ENCODE measurements at regions not wholly inside any gene's neighbourhood (a gene's known extent, or its start where the extent isn't known, plus 50 kb on each side); places are given as distances from the start of the nearest gene placed in this dataset.

GRCh38 chr5:102554082-102554481 lies 55.3 kb upstream of the SLCO6A1 start:
- no peak for DNase-seq (ENCODE audit: low spot score)
- H3K27ac ChIP-seq = no peak overlapping the region
- CTCF ChIA-PET = no interaction called here
- TF ChIP-seq, protein P1, sequence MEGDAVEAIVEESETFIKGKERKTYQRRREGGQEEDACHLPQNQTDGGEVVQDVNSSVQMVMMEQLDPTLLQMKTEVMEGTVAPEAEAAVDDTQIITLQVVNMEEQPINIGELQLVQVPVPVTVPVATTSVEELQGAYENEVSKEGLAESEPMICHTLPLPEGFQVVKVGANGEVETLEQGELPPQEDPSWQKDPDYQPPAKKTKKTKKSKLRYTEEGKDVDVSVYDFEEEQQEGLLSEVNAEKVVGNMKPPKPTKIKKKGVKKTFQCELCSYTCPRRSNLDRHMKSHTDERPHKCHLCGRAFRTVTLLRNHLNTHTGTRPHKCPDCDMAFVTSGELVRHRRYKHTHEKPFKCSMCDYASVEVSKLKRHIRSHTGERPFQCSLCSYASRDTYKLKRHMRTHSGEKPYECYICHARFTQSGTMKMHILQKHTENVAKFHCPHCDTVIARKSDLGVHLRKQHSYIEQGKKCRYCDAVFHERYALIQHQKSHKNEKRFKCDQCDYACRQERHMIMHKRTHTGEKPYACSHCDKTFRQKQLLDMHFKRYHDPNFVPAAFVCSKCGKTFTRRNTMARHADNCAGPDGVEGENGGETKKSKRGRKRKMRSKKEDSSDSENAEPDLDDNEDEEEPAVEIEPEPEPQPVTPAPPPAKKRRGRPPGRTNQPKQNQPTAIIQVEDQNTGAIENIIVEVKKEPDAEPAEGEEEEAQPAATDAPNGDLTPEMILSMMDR (conservative IDR thresholded peaks at IDR 0.05; ENCODE audit: low read depth) = no peak
- POLR2A ChIA-PET (ENCODE audit: low non-redundant PET) = no interaction called here

DNA sequence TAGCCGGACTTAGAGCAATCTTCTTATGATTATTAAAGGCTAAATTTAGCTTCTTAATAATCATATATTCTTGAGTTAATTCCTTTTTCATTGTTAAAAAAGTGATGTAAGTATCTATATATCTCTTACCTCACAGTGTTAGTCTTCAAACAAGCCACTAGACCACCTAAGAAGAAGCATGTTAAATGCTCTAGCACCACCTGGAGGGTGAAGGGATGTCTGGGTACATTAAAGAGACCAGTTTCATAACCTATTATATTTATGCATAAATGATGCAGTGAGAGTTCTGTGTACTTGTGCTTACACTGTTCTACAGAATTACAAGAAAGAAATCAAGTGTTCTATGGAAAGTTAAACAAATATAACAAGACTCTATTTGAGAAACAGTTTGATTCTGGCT lies 55.9 kb upstream of the SLCO6A1 start:
- TF ChIP-seq, protein P1 (conservative IDR thresholded peaks at IDR 0.05; ENCODE audit: low read depth) = no peak
- ChIA-PET CTCF (no interaction called here), POLR2A (ENCODE audit: low non-redundant PET) (no interaction called here)
- no peak overlapping the region for H3K27ac ChIP-seq
- DNase-seq (ENCODE audit: low spot score) = peak; percentile 9

DNA sequence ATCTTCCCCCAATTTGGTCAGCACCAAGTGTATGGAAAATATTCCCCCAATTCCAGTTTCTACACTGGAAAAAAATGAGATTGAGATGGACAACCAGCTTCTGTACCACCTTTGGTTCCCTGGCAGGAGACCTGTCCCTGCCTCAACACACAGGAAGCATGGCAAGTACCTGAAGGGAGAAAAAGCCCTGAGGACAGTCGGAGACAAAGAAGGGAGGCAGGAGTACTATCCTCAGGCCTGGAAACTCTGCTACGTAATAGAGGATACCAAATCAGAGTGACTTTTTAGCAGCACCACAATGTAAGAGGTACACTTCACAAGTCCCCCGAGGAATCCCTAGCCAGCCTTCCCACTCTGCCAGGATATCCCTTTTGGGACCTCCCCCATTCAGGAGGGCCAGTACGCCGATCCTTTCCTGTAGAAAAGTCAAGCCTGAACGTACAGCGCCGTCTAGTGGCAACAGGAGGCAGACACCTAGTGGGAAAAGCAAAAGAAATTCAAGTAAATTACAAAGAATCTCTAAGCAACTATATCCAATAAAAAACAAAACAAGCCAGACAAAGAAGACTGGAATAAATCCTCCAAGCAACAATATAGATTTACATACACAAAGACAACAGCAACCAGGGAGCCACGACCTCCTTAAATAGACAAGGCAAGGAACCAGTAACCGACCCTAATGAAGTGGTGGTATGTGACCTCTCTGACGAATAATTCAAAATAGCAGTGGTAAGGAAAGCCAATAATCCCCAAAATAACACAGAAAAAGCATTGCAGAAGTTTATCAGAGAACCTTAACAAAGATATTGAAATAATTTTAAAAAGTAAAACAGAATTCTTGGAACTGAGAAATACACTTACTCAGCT lies 63.3 kb upstream of the SLCO6A1 start:
- ChIA-PET CTCF (interaction anchor here (0.6 to 0.8 kb wide), 5 partner anchors 57 to 514 kb away, joined by 3 to 9 read pairs (median 3); no protein-coding TSS in a partner anchor), POLR2A (ENCODE audit: low non-redundant PET) (no interaction called here)
- TF ChIP-seq, protein P1 (conservative IDR thresholded peaks at IDR 0.05; ENCODE audit: low read depth) = peak; percentile 79
- H3K27ac ChIP-seq = no peak overlapping the region
- no peak for DNase-seq (ENCODE audit: low spot score)

DNA sequence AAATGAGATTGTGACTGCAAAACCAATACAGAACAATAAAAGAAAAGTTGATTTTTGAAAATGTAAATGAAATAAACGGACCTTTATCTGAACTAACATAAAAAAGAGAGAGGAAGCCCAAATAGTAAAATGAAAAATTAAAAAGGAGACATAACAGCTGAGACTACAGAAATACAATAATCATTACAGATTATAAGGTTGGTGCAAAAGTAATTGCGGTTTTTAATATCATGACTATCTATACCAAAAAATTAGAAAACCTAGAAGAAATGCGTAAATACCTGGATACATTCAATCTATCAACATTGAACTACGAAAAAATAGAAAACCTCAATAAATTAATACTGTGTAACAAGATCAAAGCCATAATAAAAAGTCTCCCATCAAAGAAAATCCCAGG lies 71.9 kb upstream of the SLCO6A1 start:
- TF ChIP-seq, protein P1 (conservative IDR thresholded peaks at IDR 0.05; ENCODE audit: low read depth) = no peak
- CTCF ChIA-PET = no interaction called here
- no peak overlapping the region for H3K27ac ChIP-seq
- POLR2A ChIA-PET (ENCODE audit: low non-redundant PET) = no interaction called here
- DNase-seq (ENCODE audit: low spot score) = no peak

DNA sequence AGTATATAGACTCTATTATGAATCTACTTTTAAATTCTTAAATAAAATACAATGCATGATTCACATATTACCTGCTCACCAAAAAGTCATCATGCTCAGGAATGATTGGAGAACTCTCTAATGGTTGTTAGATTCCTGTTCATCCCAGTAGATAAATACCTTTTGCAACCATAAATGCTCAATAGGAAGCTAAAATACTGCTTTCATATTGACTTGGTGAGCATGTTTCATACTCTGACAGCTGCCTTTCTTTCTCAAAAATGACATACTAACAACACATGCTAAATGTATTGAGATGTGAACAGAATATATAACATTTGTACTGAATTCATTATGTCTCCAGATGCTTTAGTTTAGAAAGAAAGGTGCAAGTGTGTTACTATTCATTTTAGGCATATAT lies 79.6 kb upstream of the SLCO6A1 start:
- no peak for DNase-seq (ENCODE audit: low spot score)
- TF ChIP-seq, protein P1 (conservative IDR thresholded peaks at IDR 0.05; ENCODE audit: low read depth) = no peak
- H3K27ac ChIP-seq = no peak overlapping the region
- ChIA-PET POLR2A (ENCODE audit: low non-redundant PET) (no interaction called here), CTCF (no interaction called here)

DNA sequence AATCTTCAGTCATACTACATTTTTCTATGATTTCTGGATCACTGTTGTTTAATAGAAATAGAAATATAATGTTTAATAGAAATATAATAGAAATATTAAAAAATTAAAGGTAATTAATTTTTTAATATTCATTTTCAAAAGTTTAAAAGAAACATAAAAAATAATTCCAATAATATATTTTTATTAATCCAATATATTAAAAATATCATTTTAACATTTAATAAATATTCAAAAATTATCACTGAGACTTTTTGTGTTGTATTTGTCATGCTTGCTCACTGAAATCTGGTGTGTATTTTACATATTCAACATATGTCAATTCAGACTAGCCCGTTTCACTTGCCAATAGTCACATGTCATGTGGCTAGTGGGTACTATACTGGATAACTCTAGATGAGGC lies 80.6 kb upstream of the SLCO6A1 start:
- TF ChIP-seq, protein P1 (conservative IDR thresholded peaks at IDR 0.05; ENCODE audit: low read depth) = no peak
- CTCF ChIA-PET = no interaction called here
- DNase-seq (ENCODE audit: low spot score) = no peak
- POLR2A ChIA-PET (ENCODE audit: low non-redundant PET) = no interaction called here
- H3K27ac ChIP-seq = no peak overlapping the region

Data from RWPE1 (cell line).